ENCODE measurements at regions not wholly inside any gene's neighbourhood (a gene's known extent, or its start where the extent isn't known, plus 50 kb on each side); places are given as distances from the start of the nearest gene placed in this dataset.
"Not testable (repeated sequence)": the region's sequence is repeated elsewhere in the genome, so short reads cannot be mapped to it uniquely, and the experiment has no call there.

DNA sequence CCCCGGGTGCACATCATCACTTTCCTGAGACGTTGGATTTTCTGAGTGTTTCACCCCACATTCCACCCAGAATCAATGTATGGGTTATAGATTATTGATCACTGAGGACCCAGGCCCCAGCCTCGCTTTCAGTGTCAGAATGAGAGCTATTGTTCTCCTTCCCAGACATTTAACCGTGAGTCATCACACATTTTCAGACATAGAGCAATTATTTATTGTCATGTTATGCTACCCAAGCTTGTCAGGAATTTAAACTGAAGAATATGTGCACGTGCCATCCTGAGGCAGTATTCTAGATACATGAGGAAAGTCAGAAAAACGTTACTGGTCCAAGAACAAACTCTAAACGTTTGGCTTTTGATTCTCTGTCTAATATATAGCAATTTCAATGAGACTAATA is 276.6 kb upstream of the ZNF507 start:
- H3K4me3 ChIP-seq (ENCODE audit: low read length): no peak overlapping the region
- no peak for DNase-seq (ENCODE audit: low read depth)
- TF ChIP-seq, protein P1, sequence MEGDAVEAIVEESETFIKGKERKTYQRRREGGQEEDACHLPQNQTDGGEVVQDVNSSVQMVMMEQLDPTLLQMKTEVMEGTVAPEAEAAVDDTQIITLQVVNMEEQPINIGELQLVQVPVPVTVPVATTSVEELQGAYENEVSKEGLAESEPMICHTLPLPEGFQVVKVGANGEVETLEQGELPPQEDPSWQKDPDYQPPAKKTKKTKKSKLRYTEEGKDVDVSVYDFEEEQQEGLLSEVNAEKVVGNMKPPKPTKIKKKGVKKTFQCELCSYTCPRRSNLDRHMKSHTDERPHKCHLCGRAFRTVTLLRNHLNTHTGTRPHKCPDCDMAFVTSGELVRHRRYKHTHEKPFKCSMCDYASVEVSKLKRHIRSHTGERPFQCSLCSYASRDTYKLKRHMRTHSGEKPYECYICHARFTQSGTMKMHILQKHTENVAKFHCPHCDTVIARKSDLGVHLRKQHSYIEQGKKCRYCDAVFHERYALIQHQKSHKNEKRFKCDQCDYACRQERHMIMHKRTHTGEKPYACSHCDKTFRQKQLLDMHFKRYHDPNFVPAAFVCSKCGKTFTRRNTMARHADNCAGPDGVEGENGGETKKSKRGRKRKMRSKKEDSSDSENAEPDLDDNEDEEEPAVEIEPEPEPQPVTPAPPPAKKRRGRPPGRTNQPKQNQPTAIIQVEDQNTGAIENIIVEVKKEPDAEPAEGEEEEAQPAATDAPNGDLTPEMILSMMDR (IDR thresholded peaks at IDR 0.05; ENCODE audit: insufficient read depth, low read depth, low read length, missing control alignments): no peak

DNA sequence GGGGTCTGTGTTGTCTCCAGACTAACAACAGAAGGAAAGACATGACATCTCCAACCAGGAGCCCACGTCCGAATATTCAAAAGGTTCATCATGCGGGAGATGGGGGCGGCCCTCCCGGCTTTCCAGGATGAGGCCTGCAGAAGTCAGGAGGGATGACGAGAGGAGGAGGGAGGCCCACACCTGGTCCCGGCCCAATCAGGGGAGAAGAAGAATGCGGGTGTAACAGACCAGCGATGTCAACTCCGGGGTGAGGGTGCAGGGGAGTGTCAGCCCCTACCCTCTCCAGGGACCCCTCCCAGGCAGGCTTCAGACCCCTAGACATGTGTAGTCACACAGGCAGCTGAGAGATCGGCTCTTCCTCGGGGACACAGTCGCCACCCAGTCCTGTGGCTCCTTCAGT is 275.3 kb upstream of the ZNF507 start:
- TF ChIP-seq, protein P1 (IDR thresholded peaks at IDR 0.05; ENCODE audit: insufficient read depth, low read depth, low read length, missing control alignments): no peak
- DNase-seq (ENCODE audit: low read depth): no peak
- no peak overlapping the region for H3K4me3 ChIP-seq (ENCODE audit: low read length)

GRCh38 chr19:32082028-32082427 is 263.4 kb upstream of the ZNF507 start:
- no peak for DNase-seq (ENCODE audit: low read depth)
- H3K4me3 ChIP-seq (ENCODE audit: low read length): no peak overlapping the region
- TF ChIP-seq, protein P1 (IDR thresholded peaks at IDR 0.05; ENCODE audit: insufficient read depth, low read depth, low read length, missing control alignments): no peak

GRCh38 chr19:32084756-32085363 is 260.6 kb upstream of the ZNF507 start:
- not testable (repeated sequence) for H3K4me3 ChIP-seq (ENCODE audit: low read length); DNase-seq (ENCODE audit: low read depth)

GRCh38 chr19:32091241-32091640 is 254.2 kb upstream of the ZNF507 start:
- no peak overlapping the region for H3K4me3 ChIP-seq (ENCODE audit: low read length)
- TF ChIP-seq, protein P1 (IDR thresholded peaks at IDR 0.05; ENCODE audit: insufficient read depth, low read depth, low read length, missing control alignments): no peak
- no peak for DNase-seq (ENCODE audit: low read depth)

DNA sequence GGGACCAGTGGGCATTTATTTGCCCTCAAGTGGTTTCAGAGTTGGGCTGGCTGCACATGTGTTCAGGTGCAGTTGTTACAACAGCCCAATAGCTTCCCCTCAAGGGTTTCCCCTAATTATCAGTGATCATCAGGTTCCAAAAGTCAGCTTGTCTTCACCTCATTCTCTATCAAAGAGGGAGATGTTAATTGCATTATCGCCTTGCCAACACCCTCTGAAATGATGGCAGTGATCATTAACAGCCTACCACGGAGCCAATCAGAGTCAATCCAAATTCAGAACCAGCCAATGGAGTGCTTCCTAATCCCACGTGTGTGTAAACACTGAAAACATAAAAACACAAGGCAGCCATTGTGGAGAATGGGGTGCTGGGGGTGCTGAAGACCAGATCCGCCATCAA is 248.4 kb upstream of the ZNF507 start:
- DNase-seq (ENCODE audit: low read depth): no peak
- no peak overlapping the region for H3K4me3 ChIP-seq (ENCODE audit: low read length)
- TF ChIP-seq, protein P1 (IDR thresholded peaks at IDR 0.05; ENCODE audit: insufficient read depth, low read depth, low read length, missing control alignments): no peak

DNA sequence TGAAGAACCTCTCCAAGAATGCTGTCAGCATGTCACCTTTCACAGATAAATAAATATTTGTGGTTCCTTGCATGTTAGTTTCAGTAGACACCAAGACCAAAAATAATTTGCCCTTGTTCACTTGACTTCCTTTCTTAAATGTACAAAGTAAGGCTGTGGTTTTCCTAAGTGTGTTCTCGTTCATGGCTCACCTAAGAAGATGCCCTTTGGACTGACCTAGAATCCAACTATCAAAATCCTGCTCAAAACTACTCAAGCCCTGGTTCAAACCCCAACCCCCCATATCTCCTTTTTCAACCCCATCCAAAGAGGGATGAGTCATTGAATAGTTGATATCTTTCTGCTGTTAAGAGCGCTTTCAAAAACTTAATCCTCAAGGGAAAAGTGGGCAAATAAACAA is 247.8 kb upstream of the ZNF507 start:
- no peak for DNase-seq (ENCODE audit: low read depth)

More for the DNA sequence above, 247.8 kb upstream of the ZNF507 start:
- TF ChIP-seq, protein P1 (IDR thresholded peaks at IDR 0.05; ENCODE audit: insufficient read depth, low read depth, low read length, missing control alignments): no peak
- no peak overlapping the region for H3K4me3 ChIP-seq (ENCODE audit: low read length)

Measured in epithelial cell of esophagus (primary cell).